K562 (cell line): ENCODE measurements at regions not wholly inside any gene's neighbourhood (a gene's known extent, or its start where the extent isn't known, plus 50 kb on each side); places are given as distances from the start of the nearest gene placed in this dataset.

Experiments used
- JUND ChIP-seq, 2 experiments: IDR thresholded peaks; 2 replicates in 1 of 2; 3 replicates in 1 of 2; pipeline ENCODE4 v1.6.1; 2011; ENCODE audit warnings: borderline replicate concordance in 2 of 2, low read depth in 2 of 2, low read length in 2 of 2, improper control_type of control experiment in 1 of 2, missing biosample characterization in 1 of 2, missing genetic modification characterization in 1 of 2, missing genetic modification reagents in 1 of 2
- PCBP1 ChIP-seq: fragments of 200-400 bp; formaldehyde crosslinking; IDR thresholded peaks from 2 replicates; pipeline ENCODE4 v1.6.1; 2018; ENCODE audit warnings: mild to moderate bottlenecking, low read depth, low read length; ENCODE audit not compliant: poor library complexity, severe bottlenecking
- ZNF24 ChIP-seq: fragments of 450-650 bp; IDR thresholded peaks from 2 replicates; pipeline ENCODE4 v1.6.1; 2016
- TF ChIP-seq, protein P1 (sequence below), 3 experiments: IDR thresholded peaks in 2 of 3; conservative IDR thresholded peaks in 1 of 3; 2 replicates each; pipeline ENCODE4 v1.5.1; 2011 to 2012; ENCODE audit warnings: low read length in 3 of 3, mild to moderate bottlenecking in 3 of 3, control low read depth in 2 of 3, improper control_type of control experiment in 1 of 3, inconsistent platforms in 1 of 3, low read depth in 1 of 3, mixed read lengths in 1 of 3, moderate library complexity in 1 of 3; ENCODE audit not compliant: insufficient read depth in 2 of 3

GRCh38 chr2:104969564-104969963 lies 68.3 kb upstream of the MRPS9 start:
- TF ChIP-seq, protein P1, sequence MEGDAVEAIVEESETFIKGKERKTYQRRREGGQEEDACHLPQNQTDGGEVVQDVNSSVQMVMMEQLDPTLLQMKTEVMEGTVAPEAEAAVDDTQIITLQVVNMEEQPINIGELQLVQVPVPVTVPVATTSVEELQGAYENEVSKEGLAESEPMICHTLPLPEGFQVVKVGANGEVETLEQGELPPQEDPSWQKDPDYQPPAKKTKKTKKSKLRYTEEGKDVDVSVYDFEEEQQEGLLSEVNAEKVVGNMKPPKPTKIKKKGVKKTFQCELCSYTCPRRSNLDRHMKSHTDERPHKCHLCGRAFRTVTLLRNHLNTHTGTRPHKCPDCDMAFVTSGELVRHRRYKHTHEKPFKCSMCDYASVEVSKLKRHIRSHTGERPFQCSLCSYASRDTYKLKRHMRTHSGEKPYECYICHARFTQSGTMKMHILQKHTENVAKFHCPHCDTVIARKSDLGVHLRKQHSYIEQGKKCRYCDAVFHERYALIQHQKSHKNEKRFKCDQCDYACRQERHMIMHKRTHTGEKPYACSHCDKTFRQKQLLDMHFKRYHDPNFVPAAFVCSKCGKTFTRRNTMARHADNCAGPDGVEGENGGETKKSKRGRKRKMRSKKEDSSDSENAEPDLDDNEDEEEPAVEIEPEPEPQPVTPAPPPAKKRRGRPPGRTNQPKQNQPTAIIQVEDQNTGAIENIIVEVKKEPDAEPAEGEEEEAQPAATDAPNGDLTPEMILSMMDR (IDR thresholded peaks at IDR 0.05 in 2 of 3, conservative IDR thresholded peaks at IDR 0.05 in 1 of 3; ENCODE audit: insufficient read depth in 2 of 3, low read depth in 1 of 3, low read length in 3 of 3): no peak
- TF ChIP-seq PCBP1 (no peak), JUND (IDR thresholded peaks at IDR 0.05; ENCODE audit: borderline replicate concordance, low read depth, low read length) (no peak), JUND (tag; IDR thresholded peaks at IDR 0.05; ENCODE audit: borderline replicate concordance, low read depth, low read length) (no peak), ZNF24 (no peak)
